H9 (cell line): ENCODE measurements at regions not wholly inside any gene's neighbourhood (a gene's known extent, or its start where the extent isn't known, plus 50 kb on each side); places are given as distances from the start of the nearest gene placed in this dataset.

Experiments used
- DNase-seq: peaks from one replicate; pipeline ENCODE4 v3.0.0-alpha.2; 2017
- H2AFZ ChIP-seq: one replicate; pipeline ENCODE4 v1.6.1; 2013; ENCODE audit warnings: mild to moderate bottlenecking, low read length, control low read depth, moderate library complexity
- H2AK5ac ChIP-seq: 2 replicates; pipeline ENCODE4 v1.6.1; 2013; ENCODE audit warnings: low read length, control low read depth, mixed read lengths; ENCODE audit not compliant: insufficient read length
- H2BK120ac ChIP-seq: one replicate; pipeline ENCODE4 v1.6.1; 2013; ENCODE audit warnings: low read depth, mild to moderate bottlenecking, low read length, control low read depth, inconsistent platforms; ENCODE audit not compliant: poor library complexity, severe bottlenecking
- H2BK12ac ChIP-seq: 2 replicates; pipeline ENCODE4 v1.6.1; 2013; ENCODE audit warnings: low read length, control low read depth, mixed read lengths, low read depth; ENCODE audit not compliant: insufficient read length
- H2BK15ac ChIP-seq: 2 replicates; pipeline ENCODE4 v1.6.1; 2013; ENCODE audit warnings: low read depth, low read length, control low read depth
- H2BK20ac ChIP-seq: one replicate; pipeline ENCODE4 v1.6.1; 2013; ENCODE audit warnings: low read depth, mild to moderate bottlenecking, low read length, control low read depth, inconsistent platforms; ENCODE audit not compliant: poor library complexity, severe bottlenecking
- H2BK5ac ChIP-seq: 2 replicates; pipeline ENCODE4 v1.6.1; 2013; ENCODE audit warnings: low read length, control low read depth, mixed read lengths; ENCODE audit not compliant: insufficient read length
- H3K14ac ChIP-seq: 2 replicates; pipeline ENCODE4 v1.6.1; 2013; ENCODE audit warnings: low read length, control low read depth; ENCODE audit not compliant: insufficient read depth
- H3K18ac ChIP-seq: 2 replicates; pipeline ENCODE4 v1.6.1; 2013; ENCODE audit warnings: low read depth, mild to moderate bottlenecking, mixed read lengths, low read length, control low read depth; ENCODE audit not compliant: insufficient read length
- H3K23ac ChIP-seq: 2 replicates; pipeline ENCODE4 v1.6.1; 2013; ENCODE audit warnings: low read length, control low read depth, mixed read lengths, low read depth; ENCODE audit not compliant: insufficient read length
- H3K23me2 ChIP-seq: 2 replicates; pipeline ENCODE4 v1.6.1; 2013; ENCODE audit warnings: low read depth, mild to moderate bottlenecking, mixed read lengths, low read length, control low read depth; ENCODE audit not compliant: insufficient read length, poor library complexity, severe bottlenecking
- H3K27ac ChIP-seq: 2 replicates; pipeline ENCODE4 v1.5.1; 2013; ENCODE audit warnings: low read length, control low read depth, mixed read lengths, low read depth; ENCODE audit not compliant: insufficient read length
- H3K27me3 ChIP-seq: 2 replicates; pipeline ENCODE4 v1.6.1; 2013; ENCODE audit warnings: low read length, control low read depth, inconsistent platforms; ENCODE audit not compliant: insufficient read depth
- H3K4ac ChIP-seq: 2 replicates; pipeline ENCODE4 v1.6.1; 2013; ENCODE audit warnings: low read depth, mild to moderate bottlenecking, control low read depth, inconsistent platforms, low read length, moderate library complexity
- H3K4me1 ChIP-seq: 2 replicates; pipeline ENCODE4 v1.6.1; 2013; ENCODE audit warnings: low read length, control low read depth, inconsistent platforms; ENCODE audit not compliant: insufficient read depth
- H3K4me2 ChIP-seq: 2 replicates; pipeline ENCODE4 v1.6.1; 2013; ENCODE audit warnings: low read length, control low read depth, mixed read lengths; ENCODE audit not compliant: insufficient read length, insufficient read depth
- H3K56ac ChIP-seq: 2 replicates; pipeline ENCODE4 v1.6.1; 2013; ENCODE audit warnings: low read depth, mild to moderate bottlenecking, mixed read lengths, low read length, control low read depth; ENCODE audit not compliant: insufficient read length
- H3K79me1 ChIP-seq: 2 replicates; pipeline ENCODE4 v1.6.1; 2013; ENCODE audit warnings: low read depth, mild to moderate bottlenecking, moderate library complexity, low read length, control low read depth, inconsistent platforms; ENCODE audit not compliant: insufficient read depth, poor library complexity, severe bottlenecking
- H3K79me2 ChIP-seq: 2 replicates; pipeline ENCODE4 v1.6.1; 2013; ENCODE audit warnings: low read length, control low read depth, inconsistent platforms; ENCODE audit not compliant: insufficient read depth
- H3K9ac ChIP-seq: 2 replicates; pipeline ENCODE4 v1.6.1; 2013; ENCODE audit warnings: low read length, control low read depth, mixed read lengths; ENCODE audit not compliant: insufficient read length; ENCODE audit errors: extremely low read depth
- H3K9me3 ChIP-seq: one replicate; pipeline ENCODE4 v1.6.1; 2013; ENCODE audit warnings: low read depth, low read length, inconsistent platforms; ENCODE audit not compliant: control insufficient read depth
- H3T11ph ChIP-seq: one replicate; pipeline ENCODE4 v1.6.1; 2013; ENCODE audit warnings: mild to moderate bottlenecking, low read length, control low read depth, inconsistent platforms
- H4K20me1 ChIP-seq: one replicate; pipeline ENCODE4 v1.6.1; 2013; ENCODE audit not compliant: control insufficient read depth, insufficient read length, insufficient read depth
- H4K5ac ChIP-seq: 2 replicates; pipeline ENCODE4 v1.6.1; 2013; ENCODE audit warnings: low read depth, mild to moderate bottlenecking, mixed read lengths, low read length, control low read depth; ENCODE audit not compliant: insufficient read length
- H4K8ac ChIP-seq: replicated peaks from 2 replicates; pipeline ENCODE4 v1.6.1; 2013; ENCODE audit warnings: low read length, control low read depth, mixed read lengths, low read depth; ENCODE audit not compliant: insufficient read length
- H4K91ac ChIP-seq: 2 replicates; pipeline ENCODE4 v1.6.1; 2013; ENCODE audit warnings: low read depth, mild to moderate bottlenecking, moderate library complexity, mixed read lengths, low read length, control low read depth; ENCODE audit not compliant: insufficient read length
- H3K27ac Mint-ChIP-seq, 3 experiments: 2 replicates in 2 of 3; 3 replicates in 1 of 3; pipeline ENCODE4 v1.8.0; 2020 to 2021; ENCODE audit warnings: mixed read lengths in 3 of 3, mild to moderate bottlenecking in 1 of 3, moderate library complexity in 1 of 3
- H3K27me3 Mint-ChIP-seq: 2 replicates; pipeline ENCODE4 v1.8.0; 2021; ENCODE audit warnings: low read depth, mild to moderate bottlenecking, moderate library complexity, mixed read lengths
- H3K36me3 Mint-ChIP-seq, 3 experiments: 2 replicates in 2 of 3; 3 replicates in 1 of 3; pipeline ENCODE4 v1.8.0; 2020 to 2021; ENCODE audit warnings: low read depth in 3 of 3, mixed read lengths in 3 of 3; ENCODE audit not compliant: insufficient read depth in 1 of 3
- H3K4me1 Mint-ChIP-seq, 2 experiments: 2 replicates each; pipeline ENCODE4 v1.8.0; 2020; ENCODE audit warnings: mixed read lengths in 2 of 2
- H3K4me3 Mint-ChIP-seq, 2 experiments: 2 replicates in 1 of 2; 3 replicates in 1 of 2; pipeline ENCODE4 v1.8.0; 2020 to 2021; ENCODE audit warnings: mild to moderate bottlenecking in 2 of 2, mixed read lengths in 2 of 2, moderate library complexity in 1 of 2
- H3K9me3 Mint-ChIP-seq, 2 experiments: 2 replicates in 1 of 2; 3 replicates in 1 of 2; pipeline ENCODE4 v1.8.0; 2020; ENCODE audit warnings: mild to moderate bottlenecking in 2 of 2, mixed read lengths in 2 of 2, moderate library complexity in 1 of 2
- CTCF ChIP-seq: fragments of 200-600 bp; sonication (generic); conservative IDR thresholded peaks from 3 replicates; pipeline ENCODE4 v1.8.0; 2021; ENCODE audit warnings: antibody characterized with exemption, mild to moderate bottlenecking
- WGBS: extraction: QIAGEN DNeasy Blood & Tissue Kit; methylation state at CpG from one replicate; pipeline ENCODE4 v1.1.7; 2013; ENCODE audit warnings: missing lambda C conversion rate, low lambda C conversion rate, mixed read lengths; ENCODE audit not compliant: insufficient read length; ENCODE audit errors: extremely low coverage; 5-methylcytosine and 5-hydroxymethylcytosine counted together

- Histone ChIP-seq H4K5ac (no peak overlapping the region), H3K9ac (no peak overlapping the region), H2AK5ac (no peak overlapping the region), H2AFZ (no peak overlapping the region), H2BK20ac (no peak overlapping the region), H2BK15ac (no peak overlapping the region), H3K23me2 (no peaks in the 10 kb centered on the region), H3K4ac (no peak overlapping the region), H4K91ac (no peak overlapping the region), H3K56ac (no peak overlapping the region), H2BK12ac (no peak overlapping the region), H4K20me1 (no peaks in the 10 kb centered on the region), H3K4me2 (no peak overlapping the region), H3K79me2 (no peaks in the 10 kb centered on the region), H3T11ph (no peak overlapping the region), H3K18ac (no peak overlapping the region), H4K8ac (no peak overlapping the region), H3K27ac (no peak overlapping the region), H3K23ac (no peak overlapping the region), H3K9me3 (no peaks in the 10 kb centered on the region), H3K79me1 (no peaks in the 10 kb centered on the region), H3K14ac (no peak overlapping the region), H3K4me1 (no peaks in the 10 kb centered on the region), H2BK5ac (no peak overlapping the region), H3K27me3 (no peaks in the 10 kb centered on the region), H2BK120ac (no peak overlapping the region)
- Mint-ChIP-seq H3K9me3 (no peaks in the 10 kb centered on the region), H3K27me3 (peaks cover 2% of the 10 kb centered on the region; the same call in 1 of the 2 replicates), H3K27ac (no peak overlapping the region; a peak in 1 of 7 replicates), H3K36me3 (no peaks in the 10 kb centered on the region), H3K4me1 (0 out of 4 replicates have a peak, but pooled peaks cover 0 to 3% of the 10 kb centered on the region in 2 experiments), H3K4me3 (no peak overlapping the region)
- WGBS = no CpG with 5 or more reads among the region's 2 CpGs
- no peak for TF ChIP-seq CTCF
- no peak for DNase-seq
These were observed 128.5 kb downstream of the QPCT start for GRCh38 chr2:37472959-37473358.
